ENCODE measurements at regions not wholly inside any gene's neighbourhood (a gene's known extent, or its start where the extent isn't known, plus 50 kb on each side); places are given as distances from the start of the nearest gene placed in this dataset.
"Not testable (repeated sequence)": the region's sequence is repeated elsewhere in the genome, so short reads cannot be mapped to it uniquely, and the experiment has no call there.

- peak; percentile 50 for DNase-seq
Measured at GRCh38 chr17:63082273-63082861, 116.3 kb downstream of the TANC2 start.

GRCh38 chr17:63082952-63083351 is 116.9 kb downstream of the TANC2 start:
- DNase-seq, result peak; percentile 26

GRCh38 chr17:63086483-63087185 is 120.6 kb downstream of the TANC2 start:
- no peak for DNase-seq

GRCh38 chr17:63090358-63091114 is 124.5 kb downstream of the TANC2 start:
- DNase-seq, result not testable (repeated sequence)

- DNase-seq, result not testable (repeated sequence)
Measured at GRCh38 chr17:63091909-63092308, 125.9 kb downstream of the TANC2 start.

GRCh38 chr17:63094631-63095030 is 128.6 kb downstream of the TANC2 start:
- no peak for DNase-seq

GRCh38 chr17:63095459-63095858 is 129.4 kb downstream of the TANC2 start:
- no peak for DNase-seq

- DNase-seq, result no peak
Measured at GRCh38 chr17:63095879-63096278, 129.8 kb downstream of the TANC2 start.

- no peak for DNase-seq
Measured at GRCh38 chr17:63096426-63096825, 130.4 kb downstream of the TANC2 start.

GRCh38 chr17:63099425-63099824 is 133.4 kb downstream of the TANC2 start:
- DNase-seq, result no peak

- no peak for DNase-seq
Measured at GRCh38 chr17:63102034-63102433, 136.0 kb downstream of the TANC2 start.

GRCh38 chr17:63106050-63106449 is 140.0 kb downstream of the TANC2 start:
- no peak for DNase-seq

GRCh38 chr17:63109661-63110060 is 143.6 kb downstream of the TANC2 start:
- DNase-seq, result no peak

GRCh38 chr17:63113167-63113566 is 147.1 kb downstream of the TANC2 start:
- peak; percentile 37 for DNase-seq

- no peak for DNase-seq
Measured at GRCh38 chr17:63116228-63116627, 150.2 kb downstream of the TANC2 start.

- DNase-seq, result no peak
Measured at GRCh38 chr17:63116967-63117830, 151.2 kb downstream of the TANC2 start.

- DNase-seq, result no peak
Measured at GRCh38 chr17:63120406-63120805, 154.4 kb downstream of the TANC2 start.

- DNase-seq, result no peak
Measured at GRCh38 chr17:63124536-63124935, 158.5 kb downstream of the TANC2 start.

GRCh38 chr17:63124958-63125357 is 158.9 kb downstream of the TANC2 start:
- DNase-seq, result no peak

GRCh38 chr17:63125987-63126386 is 160.0 kb downstream of the TANC2 start:
- no peak for DNase-seq

GRCh38 chr17:63126607-63127006 is 160.6 kb downstream of the TANC2 start:
- DNase-seq, result no peak

- DNase-seq, result no peak
Measured at GRCh38 chr17:63132459-63132911, 166.4 kb downstream of the TANC2 start.

- no peak for DNase-seq
Measured at GRCh38 chr17:63133491-63133890, 167.5 kb downstream of the TANC2 start.

Data from suppressor macrophage treated with lipopolysaccharide for 4 hours (primary cell).